ENCODE measurements at regions not wholly inside any gene's neighbourhood (a gene's known extent, or its start where the extent isn't known, plus 50 kb on each side); places are given as distances from the start of the nearest gene placed in this dataset.

DNA sequence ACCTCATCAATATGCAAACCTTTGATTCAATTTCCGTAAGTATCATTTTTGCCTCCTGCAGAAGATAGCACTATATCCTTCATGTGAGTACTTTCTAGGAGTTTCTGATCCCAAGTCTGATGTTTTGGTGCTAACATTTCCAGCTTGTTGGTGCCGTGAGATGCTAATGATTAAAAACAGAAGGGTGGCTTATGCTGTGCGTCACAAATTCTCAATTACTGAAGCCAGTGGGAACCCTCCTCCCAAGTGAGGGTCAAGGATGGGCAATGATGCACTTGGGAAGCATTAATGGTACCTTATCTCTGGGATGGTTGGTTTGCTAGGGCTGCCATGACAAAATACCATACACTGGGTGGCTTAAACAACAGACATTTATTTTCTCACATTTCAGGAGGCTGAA is 123.0 kb downstream of the FOXD1 start:
- no peak for TF ChIP-seq CTCF (IDR thresholded peaks at IDR 0.05; ENCODE audit: low read length)
- TF ChIP-seq EZH2 (optimal IDR thresholded peaks at IDR 0.05; ENCODE audit: low read depth, low read length) = no peak
- no peak for TF ChIP-seq EZH2phosphoT487 (IDR thresholded peaks at IDR 0.05; ENCODE audit: low read length)

All from MM.1S (cell line).